SK-N-SH (cell line): ENCODE measurements at regions not wholly inside any gene's neighbourhood (a gene's known extent, or its start where the extent isn't known, plus 50 kb on each side); places are given as distances from the start of the nearest gene placed in this dataset.

Experiments
- CTCF ChIA-PET: fragments of 300-600, 350-600 bp; formaldehyde crosslinking; extraction: SDS; loops from one replicate; lab custom pipeline; 2021; lab: Yijun Ruan, JAX
- POLR2A ChIA-PET: fragments of 350-600 bp; sonication (Branson Sonifier 250); formaldehyde crosslinking; extraction: SDS; loops from one replicate; lab custom pipeline; 2020; ENCODE audit warnings: antibody characterized with exemption, inconsistent platforms; lab: Yijun Ruan, JAX
- DNase-seq: peaks from one replicate; pipeline ENCODE4 v3.0.0; 2012
- H2AFZ ChIP-seq: fragments of 200-600 bp; sonication (generic); 2 replicates; pipeline ENCODE4 v1.8.1; 2016; ENCODE audit warnings: antibody characterized with exemption, mild to moderate bottlenecking, low read depth
- H3F3A ChIP-seq: fragments of 200-600 bp; sonication (generic); replicated peaks from 2 replicates; pipeline ENCODE3; 2016; ENCODE audit warnings: antibody characterized with exemption, mild to moderate bottlenecking; ENCODE audit not compliant: insufficient read depth
- H3K27ac ChIP-seq, 2 experiments: fragments of 200-500 bp in 1 of 2; fragments of 200-600 bp in 1 of 2; sonication (Bioruptor generic) in 1 of 2; sonication (generic), shearing (Covaris generic) in 1 of 2; 2 replicates each; pipeline versions ENCODE4 v1.5.1 to v1.6.1; 2014 to 2016; ENCODE audit warnings: low read depth in 2 of 2, inconsistent platforms in 1 of 2, low read length in 1 of 2, mild to moderate bottlenecking in 1 of 2, mixed read lengths in 1 of 2
- H3K27me3 ChIP-seq: fragments of 200-600 bp; sonication (generic), shearing (Covaris generic); 2 replicates; pipeline ENCODE4 v1.6.1; 2016; ENCODE audit warnings: mixed run types; ENCODE audit not compliant: insufficient read depth
- H3K36me3 ChIP-seq, 2 experiments: fragments of 200-500 bp in 1 of 2; fragments of 200-600 bp in 1 of 2; sonication (Bioruptor generic) in 1 of 2; sonication (generic) in 1 of 2; replicated peaks in 1 of 2; 2 replicates each; pipeline versions ENCODE3 to v1.5.1; 2014 to 2016; ENCODE audit warnings: low read length in 1 of 2, mild to moderate bottlenecking in 1 of 2; ENCODE audit not compliant: insufficient read depth in 2 of 2, control insufficient read depth in 1 of 2
- H3K4me1 ChIP-seq, 2 experiments: fragments of 200-500 bp in 1 of 2; fragments of 200-600 bp in 1 of 2; sonication (Bioruptor generic) in 1 of 2; sonication (generic), shearing (Covaris generic) in 1 of 2; 2 replicates each; pipeline versions ENCODE4 v1.5.1 to v1.6.1; 2014 to 2016; ENCODE audit warnings: low read depth in 1 of 2, low read length in 1 of 2, mixed run types in 1 of 2; ENCODE audit not compliant: insufficient read depth in 2 of 2, control insufficient read depth in 1 of 2
- H3K4me2 ChIP-seq: fragments of 200-600 bp; sonication (generic), shearing (Covaris generic); 2 replicates; pipeline ENCODE4 v1.6.1; 2017; ENCODE audit warnings: mixed run types
- H3K4me3 ChIP-seq, 2 experiments: fragments of 200-500 bp in 1 of 2; fragments of 200-600 bp in 1 of 2; sonication (Bioruptor generic) in 1 of 2; sonication (generic), shearing (Covaris generic) in 1 of 2; 2 replicates each; pipeline versions ENCODE4 v1.5.1 to v1.8.1; 2014 to 2016; ENCODE audit warnings: low read depth in 2 of 2, inconsistent platforms in 1 of 2, low read length in 1 of 2, mild to moderate bottlenecking in 1 of 2, mixed read lengths in 1 of 2, moderate library complexity in 1 of 2
- H3K79me2 ChIP-seq: fragments of 200-600 bp; sonication (generic); 2 replicates; pipeline ENCODE4 v1.8.1; 2017; ENCODE audit warnings: mild to moderate bottlenecking; ENCODE audit not compliant: insufficient read depth
- H3K9ac ChIP-seq: fragments of 200-600 bp; sonication (generic); 2 replicates; pipeline ENCODE4 v1.6.1; 2017; ENCODE audit warnings: mixed run types
- H3K9me2 ChIP-seq: fragments of 200-600 bp; sonication (generic); 2 replicates; pipeline ENCODE4 v1.6.1; 2017; ENCODE audit warnings: mixed run types
- H3K9me3 ChIP-seq: fragments of 200-600 bp; sonication (generic); 2 replicates; pipeline ENCODE4 v1.6.1; 2017; ENCODE audit warnings: mixed run types, mild to moderate bottlenecking, moderate library complexity
- H4K20me1 ChIP-seq: fragments of 200-600 bp; sonication (generic); 2 replicates; pipeline ENCODE4 v1.6.1; 2017; ENCODE audit warnings: mild to moderate bottlenecking, mixed run types; ENCODE audit not compliant: insufficient read depth
- ELF1 ChIP-seq: IDR thresholded peaks from 2 replicates; pipeline ENCODE4 v1.4.0; 2012
- FOSL2 ChIP-seq: IDR thresholded peaks from 2 replicates; pipeline ENCODE4 v1.4.0; 2012; ENCODE audit warnings: low read depth, mild to moderate bottlenecking, moderate library complexity, borderline replicate concordance
- FOXJ3 ChIP-seq: sonication (generic); formaldehyde crosslinking; IDR thresholded peaks from 2 replicates; pipeline ENCODE4 v1.5.1; 2020; ENCODE audit warnings: mild to moderate bottlenecking, missing genetic modification reagents
- FOXM1 ChIP-seq: IDR thresholded peaks from 2 replicates; pipeline ENCODE4 v1.4.0; 2012; ENCODE audit warnings: low read depth, mild to moderate bottlenecking
- GATA2 ChIP-seq: sonication (generic); formaldehyde crosslinking; IDR thresholded peaks from 2 replicates; pipeline ENCODE4 v1.5.0; 2020; ENCODE audit warnings: mild to moderate bottlenecking, missing genetic modification reagents
- MXI1 ChIP-seq: IDR thresholded peaks from 2 replicates; pipeline ENCODE4 v1.6.1; 2012; ENCODE audit warnings: mild to moderate bottlenecking, low read depth, low read length, improper control_type of control experiment
- RAD21 ChIP-seq: IDR thresholded peaks from 2 replicates; pipeline ENCODE4 v1.6.1; 2012; ENCODE audit warnings: mild to moderate bottlenecking, low read length
- RCOR1 ChIP-seq: fragments of 150-350 bp; IDR thresholded peaks from 2 replicates; pipeline ENCODE4 v1.6.1; 2017; ENCODE audit warnings: antibody characterized with exemption, low read length
- RXRA ChIP-seq: IDR thresholded peaks from 2 replicates; pipeline ENCODE4 v1.4.0; 2012; ENCODE audit warnings: low read depth, mild to moderate bottlenecking, borderline replicate concordance
- SIN3A ChIP-seq: IDR thresholded peaks from 2 replicates; pipeline ENCODE4 v1.6.1; 2012; ENCODE audit warnings: low read depth, mild to moderate bottlenecking, low read length, moderate library complexity, borderline replicate concordance
- SMC3 ChIP-seq: IDR thresholded peaks from 2 replicates; pipeline ENCODE4 v1.6.1; 2012; ENCODE audit warnings: low read depth, low read length, improper control_type of control experiment
- TAF1 ChIP-seq: IDR thresholded peaks from 2 replicates; pipeline ENCODE4 v1.6.1; 2012; ENCODE audit warnings: low read depth, mild to moderate bottlenecking, low read length, moderate library complexity, borderline replicate concordance
- TCF12 ChIP-seq: IDR thresholded peaks from 2 replicates; pipeline ENCODE4 v1.4.0; 2012
- WGBS: methylation state at CpG from one replicate; pipeline ENCODE4 v1.1.6; 2017; ENCODE audit warnings: low lambda C conversion rate; 5-methylcytosine and 5-hydroxymethylcytosine counted together
- TF ChIP-seq, protein P1 (sequence below): IDR thresholded peaks from 2 replicates; pipeline ENCODE4 v1.4.0; 2012; ENCODE audit warnings: low read depth

DNA sequence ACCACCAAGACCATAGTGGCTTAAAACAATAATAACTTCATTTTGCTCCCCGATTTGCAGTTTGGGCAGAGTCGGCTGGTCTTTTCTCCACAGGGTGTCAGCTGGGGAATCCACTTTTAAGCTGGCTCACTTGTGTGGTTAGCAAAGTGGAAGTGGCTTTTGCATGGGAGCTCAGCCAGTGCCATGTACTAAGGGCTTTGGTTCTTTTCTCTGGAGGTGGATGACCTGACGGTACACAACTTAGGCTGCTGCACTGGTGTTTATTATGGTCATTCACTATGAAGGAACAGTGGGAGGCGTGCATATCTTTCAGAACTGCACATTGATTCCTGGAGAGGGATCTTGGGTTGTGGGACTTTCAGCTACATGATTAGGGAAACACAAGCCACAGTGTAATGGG, 141.0 kb downstream of the OR2B2 start:
- Histone ChIP-seq H3K79me2 (no peaks in the 10 kb centered on the region), H4K20me1 (no peaks in the 10 kb centered on the region), H2AFZ (no peak overlapping the region), H3K9me3 (no peaks in the 10 kb centered on the region), H3K4me2 (no peak overlapping the region), H3K27me3 (no peaks in the 10 kb centered on the region), H3K9me2 (no peaks in the 10 kb centered on the region), H3F3A (no peaks in the 10 kb centered on the region), H3K4me1 (peaks cover 0 to 3% of the 10 kb centered on the region in 2 experiments; a peak in 1 of 4 replicates), H3K27ac (no peak overlapping the region), H3K9ac (no peak overlapping the region), H3K36me3 (no peaks in the 10 kb centered on the region), H3K4me3 (no peak overlapping the region)
- 87% methylated on average over 4 of the region's 4 CpGs for WGBS
- CTCF ChIA-PET: interaction anchor here (1.5 to 3.9 kb wide), 10 partner anchors 10 to 583 kb away, joined by 6 to 65 read pairs (median 24); partner anchors contain the start of gene POM121L2
- DNase-seq: no peak
- TF ChIP-seq TCF12 (no peak), SMC3 (no peak), RXRA (no peak), GATA2 (CRISPR knock-in tag) (no peak), FOXM1 (no peak), SIN3A (no peak)
- POLR2A ChIA-PET: no interaction called here

- Histone ChIP-seq H3K36me3 (no peaks in the 10 kb centered on the region), H3K9ac (no peak overlapping the region), H3K9me3 (no peaks in the 10 kb centered on the region), H3K4me2 (no peak overlapping the region), H3K79me2 (no peaks in the 10 kb centered on the region), H4K20me1 (no peaks in the 10 kb centered on the region), H3K27me3 (no peaks in the 10 kb centered on the region), H3K4me3 (no peak overlapping the region), H3K27ac (no peak overlapping the region), H3F3A (no peaks in the 10 kb centered on the region), H3K4me1 (peaks cover 0 to 3% of the 10 kb centered on the region in 2 experiments; a peak in 1 of 4 replicates), H3K9me2 (no peaks in the 10 kb centered on the region), H2AFZ (no peak overlapping the region)
- POLR2A ChIA-PET: no interaction called here
- CTCF ChIA-PET: interaction anchor here (0.7 to 3.9 kb wide), 6 partner anchors 9 to 126 kb away, joined by 3 to 65 read pairs (median 31); no protein-coding TSS in a partner anchor
- TF ChIP-seq FOSL2 (no peak), RAD21 (no peak), ELF1 (no peak), FOXJ3 (CRISPR knock-in tag) (no peak), RCOR1 (no peak), SIN3A (no peak), TCF12 (no peak), SMC3 (no peak), TAF1 (no peak), MXI1 (no peak)
- TF ChIP-seq, protein P1, sequence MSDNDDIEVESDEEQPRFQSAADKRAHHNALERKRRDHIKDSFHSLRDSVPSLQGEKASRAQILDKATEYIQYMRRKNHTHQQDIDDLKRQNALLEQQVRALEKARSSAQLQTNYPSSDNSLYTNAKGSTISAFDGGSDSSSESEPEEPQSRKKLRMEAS: no peak
- 87% methylated on average over 3 of the region's 3 CpGs for WGBS
- no peak for DNase-seq
These were observed 141.5 kb downstream of the OR2B2 start for GRCh38 chr6:27770724-27771123.
